ENCODE measurements at regions not wholly inside any gene's neighbourhood (a gene's known extent, or its start where the extent isn't known, plus 50 kb on each side); places are given as distances from the start of the nearest gene placed in this dataset.

DNA sequence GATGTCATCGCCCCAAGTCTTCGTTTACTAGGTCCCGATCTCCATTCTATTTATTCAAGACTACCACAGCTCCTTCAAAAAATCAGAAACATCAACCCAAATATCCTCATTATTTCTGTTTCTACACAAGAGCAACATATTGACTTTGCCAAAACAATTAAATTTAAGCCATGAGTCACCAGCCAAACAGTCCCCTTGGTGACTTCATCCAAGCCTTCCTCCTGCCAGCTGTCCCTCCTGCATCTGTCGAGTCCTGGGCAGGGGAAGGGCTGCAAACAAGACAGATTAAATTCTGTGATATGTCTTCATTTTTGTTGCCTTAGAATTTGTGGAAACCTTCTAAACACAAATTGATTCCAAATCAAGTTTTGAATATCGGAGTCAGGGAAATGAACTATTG lies 110.3 kb downstream of the SP3 start:
- Histone ChIP-seq H4K5ac (ENCODE audit: insufficient read length, low read depth, low read length) (no peak overlapping the region), H3K4ac (ENCODE audit: low read depth, low read length) (no peak overlapping the region), H3K56ac (ENCODE audit: insufficient read length, low read depth, low read length) (no peak overlapping the region), H3K18ac (ENCODE audit: insufficient read length, low read depth, low read length) (no peak overlapping the region), H2BK20ac (ENCODE audit: low read depth, low read length, poor library complexity, severe bottlenecking) (no peak overlapping the region), H3K14ac (ENCODE audit: insufficient read depth, low read length) (no peak overlapping the region), H3K23ac (ENCODE audit: insufficient read length, low read depth, low read length) (no peak overlapping the region), H2AK5ac (ENCODE audit: insufficient read length, low read length) (no peak overlapping the region), H3K9ac (ENCODE audit: extremely low read depth, insufficient read length, low read length) (no peak overlapping the region), H4K20me1 (ENCODE audit: control insufficient read depth, insufficient read depth, insufficient read length) (no peaks in the 10 kb centered on the region), H2BK120ac (ENCODE audit: low read depth, low read length, poor library complexity, severe bottlenecking) (no peak overlapping the region), H3K79me1 (ENCODE audit: insufficient read depth, low read depth, low read length, poor library complexity, severe bottlenecking) (no peaks in the 10 kb centered on the region), H2AFZ (ENCODE audit: low read length) (no peak overlapping the region), H3T11ph (ENCODE audit: low read length) (no peak overlapping the region), H3K23me2 (ENCODE audit: insufficient read length, low read depth, low read length, poor library complexity, severe bottlenecking) (no peaks in the 10 kb centered on the region), H2BK5ac (ENCODE audit: insufficient read length, low read length) (no peak overlapping the region), H3K4me2 (ENCODE audit: insufficient read depth, insufficient read length, low read length) (no peak overlapping the region), H4K91ac (ENCODE audit: insufficient read length, low read depth, low read length) (no peak overlapping the region), H4K8ac (replicated peaks; ENCODE audit: insufficient read length, low read depth, low read length) (no peak overlapping the region), H3K27me3 (ENCODE audit: insufficient read depth, low read length) (no peaks in the 10 kb centered on the region), H3K4me1 (ENCODE audit: insufficient read depth, low read length) (no peaks in the 10 kb centered on the region), H3K79me2 (ENCODE audit: insufficient read depth, low read length) (no peaks in the 10 kb centered on the region), H2BK15ac (ENCODE audit: low read depth, low read length) (no peak overlapping the region), H2BK12ac (ENCODE audit: insufficient read length, low read depth, low read length) (no peak overlapping the region), H3K9me3 (ENCODE audit: control insufficient read depth, low read depth, low read length) (no peaks in the 10 kb centered on the region), H3K27ac (ENCODE audit: insufficient read length, low read depth, low read length) (no peak overlapping the region)
- H3K36me3 Mint-ChIP-seq (ENCODE audit: insufficient read depth in 1 of 3, low read depth in 3 of 3), result no peaks in the 10 kb centered on the region
- no peak for DNase-seq
- TF ChIP-seq, protein P1, sequence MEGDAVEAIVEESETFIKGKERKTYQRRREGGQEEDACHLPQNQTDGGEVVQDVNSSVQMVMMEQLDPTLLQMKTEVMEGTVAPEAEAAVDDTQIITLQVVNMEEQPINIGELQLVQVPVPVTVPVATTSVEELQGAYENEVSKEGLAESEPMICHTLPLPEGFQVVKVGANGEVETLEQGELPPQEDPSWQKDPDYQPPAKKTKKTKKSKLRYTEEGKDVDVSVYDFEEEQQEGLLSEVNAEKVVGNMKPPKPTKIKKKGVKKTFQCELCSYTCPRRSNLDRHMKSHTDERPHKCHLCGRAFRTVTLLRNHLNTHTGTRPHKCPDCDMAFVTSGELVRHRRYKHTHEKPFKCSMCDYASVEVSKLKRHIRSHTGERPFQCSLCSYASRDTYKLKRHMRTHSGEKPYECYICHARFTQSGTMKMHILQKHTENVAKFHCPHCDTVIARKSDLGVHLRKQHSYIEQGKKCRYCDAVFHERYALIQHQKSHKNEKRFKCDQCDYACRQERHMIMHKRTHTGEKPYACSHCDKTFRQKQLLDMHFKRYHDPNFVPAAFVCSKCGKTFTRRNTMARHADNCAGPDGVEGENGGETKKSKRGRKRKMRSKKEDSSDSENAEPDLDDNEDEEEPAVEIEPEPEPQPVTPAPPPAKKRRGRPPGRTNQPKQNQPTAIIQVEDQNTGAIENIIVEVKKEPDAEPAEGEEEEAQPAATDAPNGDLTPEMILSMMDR (conservative IDR thresholded peaks at IDR 0.05), result no peak
- no CpG with 5 or more reads among the region's 5 CpGs for WGBS (ENCODE audit: extremely low coverage, insufficient read length, low lambda C conversion rate)
- peaks cover 7 to 9% of the 10 kb centered on the region in 2 experiments for H3K4me1 Mint-ChIP-seq
- H3K27ac Mint-ChIP-seq, result no peak overlapping the region
- no peak overlapping the region for H3K4me3 Mint-ChIP-seq
- no peaks in the 10 kb centered on the region for H3K9me3 Mint-ChIP-seq
- H3K27me3 Mint-ChIP-seq (ENCODE audit: low read depth), result no peaks in the 10 kb centered on the region
